HK-2 (cell line): ENCODE measurements at regions not wholly inside any gene's neighbourhood (a gene's known extent, or its start where the extent isn't known, plus 50 kb on each side); places are given as distances from the start of the nearest gene placed in this dataset.
"Not testable (repeated sequence)": the region's sequence is repeated elsewhere in the genome, so short reads cannot be mapped to it uniquely, and the experiment has no call there.

Experiments
- DNase-seq: peaks from one replicate; pipeline ENCODE4 v3.0.0-alpha.2; 2018; ENCODE audit not compliant: unreplicated experiment

DNA sequence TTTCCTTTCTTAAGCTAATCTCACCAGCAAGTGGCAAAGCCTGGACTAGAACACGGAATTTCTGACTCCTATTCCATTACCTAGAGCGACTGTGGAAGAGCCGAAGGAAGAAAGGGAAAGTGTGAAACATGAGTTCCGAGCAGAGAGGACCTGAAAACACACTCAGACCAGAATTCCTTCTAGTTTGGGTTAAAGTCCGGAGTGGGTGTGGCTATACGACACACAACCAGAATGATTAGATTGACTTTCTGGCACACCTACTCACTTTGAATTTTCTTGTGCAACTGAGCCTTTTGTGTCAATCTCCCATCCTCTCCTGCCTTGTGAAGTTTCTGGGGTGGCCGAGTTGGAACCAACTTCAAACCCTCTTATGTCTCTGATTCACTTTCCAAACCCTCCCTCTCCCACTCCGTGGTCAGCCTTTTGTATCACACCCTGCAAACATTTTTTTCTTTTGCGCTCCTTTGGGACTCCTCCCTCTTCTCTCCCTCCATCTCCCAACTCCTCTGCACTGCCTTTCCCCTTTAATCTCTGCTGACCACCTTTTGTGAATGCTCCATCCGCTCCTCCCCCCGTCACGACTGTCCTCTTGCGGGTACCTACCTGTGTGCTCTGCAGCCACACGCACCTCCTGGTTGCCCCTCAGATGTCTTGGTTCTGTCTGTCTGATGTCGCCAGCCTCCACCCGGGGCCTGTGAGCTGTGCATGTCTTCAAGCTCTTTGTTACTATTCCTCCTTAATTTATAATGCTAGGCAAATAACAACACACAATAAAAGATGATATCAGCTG is 86.3 kb upstream of the BLID start:
- no peak for DNase-seq

GRCh38 chr11:122201106-122201505 is 85.1 kb upstream of the BLID start:
- no peak for DNase-seq

DNA sequence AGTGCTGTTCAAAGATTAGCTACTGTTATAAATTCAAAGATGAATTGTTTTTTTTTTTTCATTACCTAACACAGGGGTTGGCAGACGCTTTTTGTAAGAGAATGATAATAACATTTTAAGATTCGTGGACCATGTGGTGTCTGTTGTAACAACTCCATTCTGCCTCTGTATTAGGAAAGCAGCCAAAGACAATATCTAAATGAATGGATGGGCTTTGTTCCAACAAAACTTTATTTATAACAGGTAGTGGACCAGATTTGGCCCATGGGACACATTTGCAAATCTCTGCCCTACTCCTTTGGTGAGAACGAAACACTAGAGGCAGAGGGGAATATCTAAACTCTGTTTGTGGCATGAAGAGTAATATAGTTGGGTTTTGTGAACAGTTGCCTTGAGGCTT is 83.6 kb upstream of the BLID start:
- DNase-seq = no peak

GRCh38 chr11:122198291-122198983 is 82.4 kb upstream of the BLID start:
- no peak for DNase-seq

DNA sequence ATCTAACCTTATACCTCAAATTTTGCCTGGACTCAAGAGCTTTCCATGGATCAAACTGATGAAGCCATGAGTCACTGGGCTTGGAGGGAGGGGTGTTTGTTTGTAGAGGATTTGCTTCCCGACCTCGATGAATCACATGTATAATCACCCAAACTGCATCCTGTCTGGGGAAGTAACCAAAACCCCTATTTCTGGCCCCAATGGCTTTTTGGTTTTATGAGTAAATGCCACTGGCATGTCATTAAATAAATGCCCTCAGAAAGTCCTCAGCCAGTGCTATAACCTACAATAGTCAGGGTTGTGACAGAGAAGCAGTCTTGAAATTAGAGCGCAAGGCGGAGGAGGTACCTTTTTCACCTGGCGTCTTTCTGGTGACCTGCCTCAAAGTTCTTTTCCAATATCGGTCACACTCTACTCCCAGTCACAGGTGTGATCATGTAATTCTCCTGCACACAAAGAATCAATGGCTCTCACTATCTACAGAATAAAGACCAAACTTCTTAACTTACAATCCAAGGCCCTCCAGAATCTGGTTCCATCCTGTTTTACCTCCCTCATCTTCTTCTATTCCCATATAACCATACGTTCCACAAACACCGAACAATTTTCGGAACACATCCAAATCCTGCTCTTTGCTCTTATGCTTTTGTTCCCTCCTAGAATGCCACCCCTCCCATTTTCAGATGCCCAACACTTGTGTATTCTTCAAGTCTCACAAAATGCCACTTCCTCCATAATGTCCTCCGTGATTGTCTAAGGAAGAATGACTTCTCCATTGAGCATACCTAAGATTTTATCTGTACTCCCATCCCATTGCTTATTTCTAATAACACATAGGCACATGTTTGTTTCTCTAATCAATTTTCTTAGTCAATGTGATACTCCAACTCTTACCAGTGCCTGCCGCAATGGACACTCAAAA is 81.3 kb upstream of the BLID start:
- DNase-seq = peak; percentile 47

DNA sequence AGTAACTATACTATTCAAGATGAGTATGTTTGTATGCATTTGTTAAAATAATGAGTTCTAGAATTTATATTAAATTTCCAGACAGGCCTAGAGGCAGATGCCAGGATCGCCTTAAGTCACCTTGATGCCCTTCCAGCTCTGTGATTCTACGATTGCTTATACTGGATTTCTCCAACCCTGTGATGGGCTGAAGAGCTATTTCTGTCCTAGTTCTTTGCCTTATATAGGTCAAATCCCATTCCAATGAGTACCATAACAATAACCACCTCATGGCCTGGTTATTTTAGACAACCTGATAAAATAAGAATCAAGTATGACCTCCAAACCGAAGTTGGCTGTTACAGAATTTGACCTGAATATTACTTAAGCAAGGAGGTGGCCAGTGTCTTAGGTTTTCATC is 79.8 kb upstream of the BLID start:
- DNase-seq = no peak

- not testable (repeated sequence) for DNase-seq
Measured at GRCh38 chr11:122193881-122194480, 78.0 kb upstream of the BLID start.

GRCh38 chr11:122193457-122193856 is 77.4 kb upstream of the BLID start:
- no peak for DNase-seq

DNA sequence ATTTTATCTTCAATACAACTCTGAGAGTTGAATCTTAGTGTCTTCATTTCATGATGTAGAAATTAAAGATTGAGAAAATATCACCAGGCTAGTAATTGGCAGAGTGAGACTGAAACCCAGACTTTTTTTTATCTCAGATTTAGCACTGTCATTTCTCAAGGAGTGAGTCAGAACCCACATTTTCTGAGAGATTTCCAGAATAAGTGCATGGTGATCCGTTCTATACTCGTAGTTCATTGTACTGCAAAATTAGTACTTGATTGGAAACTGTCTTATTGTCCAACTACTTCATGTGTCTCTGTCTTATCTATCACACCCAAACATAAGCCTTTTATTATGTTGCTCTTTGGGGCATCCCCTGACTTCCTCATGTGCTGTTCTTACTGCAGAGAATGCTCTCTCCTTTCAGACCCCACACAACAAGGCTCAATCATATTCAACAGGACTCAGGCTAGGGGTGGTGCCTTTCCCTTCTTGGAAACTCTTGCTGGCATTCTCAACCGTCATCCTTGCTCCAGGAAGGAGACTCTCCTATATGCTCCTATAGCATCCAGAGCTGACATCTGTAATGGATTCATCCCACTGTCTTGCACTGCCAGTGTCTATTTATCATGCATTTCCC is 76.7 kb upstream of the BLID start:
- no peak for DNase-seq

- no peak for DNase-seq
Measured at GRCh38 chr11:122190768-122191167, 74.8 kb upstream of the BLID start.

DNA sequence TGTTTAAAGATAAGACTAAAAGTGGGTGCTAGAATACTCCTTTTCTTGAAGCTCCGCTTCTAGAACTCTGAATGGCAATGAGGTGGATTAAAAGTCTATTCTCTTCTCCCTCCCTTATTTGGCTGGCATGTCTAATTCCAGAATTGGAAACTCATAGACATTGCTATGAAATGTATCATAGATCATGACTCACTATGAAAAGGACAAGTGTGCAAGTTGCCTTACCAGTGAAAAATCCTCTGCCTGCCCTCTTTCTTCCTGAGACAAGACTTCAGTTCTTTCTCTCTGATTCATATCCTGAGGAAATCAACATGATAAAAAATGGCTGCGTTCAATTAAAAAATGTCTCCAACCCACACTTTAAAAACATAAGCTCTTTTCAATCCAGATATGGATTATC is 73.2 kb upstream of the BLID start:
- no peak for DNase-seq

DNA sequence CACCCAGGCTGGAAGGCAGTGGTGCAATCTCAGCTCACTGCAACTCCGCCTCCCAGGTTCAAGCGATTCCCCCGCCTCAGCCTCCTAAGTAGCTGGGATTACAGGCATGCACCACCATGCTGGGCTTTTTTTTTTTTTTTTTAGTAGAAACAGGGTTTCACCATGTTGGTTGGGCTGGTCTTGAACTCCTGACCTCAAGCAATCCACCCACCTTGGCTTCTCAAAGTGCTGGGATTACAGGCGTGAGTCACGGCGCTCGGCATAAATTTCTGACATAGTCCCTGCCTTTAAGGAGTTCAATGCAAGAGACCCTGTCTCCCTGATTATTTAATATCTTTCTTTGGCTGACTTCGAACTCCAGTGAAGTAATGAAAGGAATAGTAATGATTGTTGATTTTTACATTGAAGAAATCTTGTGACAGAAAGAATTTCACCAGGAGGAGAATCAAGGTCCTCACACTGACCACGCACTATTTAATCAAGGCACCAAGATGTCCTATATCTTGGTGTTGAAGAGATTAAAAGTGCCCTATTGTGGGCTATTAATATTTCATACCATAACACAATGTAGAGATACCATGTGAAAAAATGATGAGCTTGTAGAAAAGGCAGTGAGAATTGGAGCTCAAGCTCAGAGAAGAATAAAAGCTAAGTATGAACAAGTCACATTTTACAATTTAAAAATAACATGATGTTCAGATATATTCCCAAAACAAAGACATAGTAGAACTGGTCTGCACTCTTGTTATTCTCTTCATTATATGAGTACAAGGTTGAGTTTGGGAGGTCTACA is 71.6 kb upstream of the BLID start:
- no peak for DNase-seq

GRCh38 chr11:122186439-122187080 is 70.5 kb upstream of the BLID start:
- DNase-seq = no peak

DNA sequence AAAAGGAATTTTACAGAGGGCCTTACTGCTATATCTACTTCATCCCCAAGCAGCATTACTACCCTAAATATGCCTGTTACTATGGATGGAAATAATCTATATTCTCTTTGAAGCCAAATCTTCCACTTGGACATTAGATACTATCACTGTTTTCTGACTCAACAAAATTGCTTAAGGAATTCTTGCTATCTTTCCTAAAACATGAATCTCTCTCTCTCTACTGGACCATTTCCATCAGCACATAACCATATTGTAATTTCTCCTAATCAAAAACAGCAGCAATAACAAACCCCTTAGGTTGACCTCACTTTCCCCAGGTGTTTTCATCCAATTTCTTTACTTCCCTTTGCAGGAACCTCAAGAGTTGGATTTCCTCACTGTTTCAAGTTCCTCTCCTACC is 67.9 kb upstream of the BLID start:
- no peak for DNase-seq

GRCh38 chr11:122181893-122182292 is 65.9 kb upstream of the BLID start:
- no peak for DNase-seq

GRCh38 chr11:122181372-122181771 is 65.4 kb upstream of the BLID start:
- DNase-seq = no peak

- DNase-seq = no peak
Measured at GRCh38 chr11:122179961-122180834, 64.2 kb upstream of the BLID start.

DNA sequence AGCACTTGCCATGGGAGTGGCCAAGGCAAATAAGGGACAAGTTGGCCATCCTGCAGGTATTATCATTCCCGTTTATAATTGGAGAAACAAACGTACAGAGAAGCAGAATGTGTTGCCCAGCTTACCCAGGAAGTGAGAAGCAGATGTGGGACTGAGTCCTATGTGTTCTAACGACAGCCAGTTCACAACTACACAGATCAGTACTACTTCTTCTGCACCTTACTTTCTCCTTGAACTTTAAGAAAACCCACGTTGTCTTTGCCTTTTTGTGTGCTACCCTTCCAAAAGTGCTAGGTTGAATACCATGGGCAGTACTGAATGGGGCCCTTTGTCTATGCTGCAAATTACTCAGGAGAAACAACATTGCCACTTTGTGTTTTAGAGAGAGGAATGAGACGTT is 62.8 kb upstream of the BLID start:
- no peak for DNase-seq

GRCh38 chr11:122177238-122177637 is 61.2 kb upstream of the BLID start:
- no peak for DNase-seq
